AG09319 (cell line): ENCODE measurements at regions not wholly inside any gene's neighbourhood (a gene's known extent, or its start where the extent isn't known, plus 50 kb on each side); places are given as distances from the start of the nearest gene placed in this dataset.

ENCODE experiments used
- DNase-seq: peaks from one replicate; pipeline ENCODE4 v3.0.0-alpha.2; 2010; ENCODE audit warnings: low read depth; ENCODE audit errors: extremely low read depth
- TF ChIP-seq, protein P1 (sequence below): IDR thresholded peaks from 2 replicates; pipeline ENCODE4 v1.5.1; 2011; ENCODE audit warnings: low read depth, mild to moderate bottlenecking, inconsistent platforms, low read length, moderate library complexity

DNA sequence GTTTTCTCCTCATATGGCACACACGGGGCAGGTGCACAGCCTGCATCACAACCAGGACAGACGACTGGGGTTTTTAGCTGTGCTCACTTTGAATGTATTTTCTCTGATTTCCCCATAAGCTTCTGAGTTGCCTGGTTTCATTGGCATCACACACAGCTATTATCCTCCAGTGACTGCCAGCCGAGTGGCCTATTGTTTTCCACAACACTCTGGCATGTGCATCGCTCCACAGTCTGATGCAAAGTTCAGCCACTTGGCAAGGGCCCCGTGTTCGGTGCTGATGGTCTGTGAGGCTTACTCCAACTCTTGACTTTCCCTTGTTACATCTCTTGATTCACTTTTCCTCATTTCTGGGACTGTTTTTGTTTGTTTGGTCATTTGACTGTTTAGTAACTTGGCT, 593.1 kb downstream of the CBLN2 start:
- TF ChIP-seq, protein P1, sequence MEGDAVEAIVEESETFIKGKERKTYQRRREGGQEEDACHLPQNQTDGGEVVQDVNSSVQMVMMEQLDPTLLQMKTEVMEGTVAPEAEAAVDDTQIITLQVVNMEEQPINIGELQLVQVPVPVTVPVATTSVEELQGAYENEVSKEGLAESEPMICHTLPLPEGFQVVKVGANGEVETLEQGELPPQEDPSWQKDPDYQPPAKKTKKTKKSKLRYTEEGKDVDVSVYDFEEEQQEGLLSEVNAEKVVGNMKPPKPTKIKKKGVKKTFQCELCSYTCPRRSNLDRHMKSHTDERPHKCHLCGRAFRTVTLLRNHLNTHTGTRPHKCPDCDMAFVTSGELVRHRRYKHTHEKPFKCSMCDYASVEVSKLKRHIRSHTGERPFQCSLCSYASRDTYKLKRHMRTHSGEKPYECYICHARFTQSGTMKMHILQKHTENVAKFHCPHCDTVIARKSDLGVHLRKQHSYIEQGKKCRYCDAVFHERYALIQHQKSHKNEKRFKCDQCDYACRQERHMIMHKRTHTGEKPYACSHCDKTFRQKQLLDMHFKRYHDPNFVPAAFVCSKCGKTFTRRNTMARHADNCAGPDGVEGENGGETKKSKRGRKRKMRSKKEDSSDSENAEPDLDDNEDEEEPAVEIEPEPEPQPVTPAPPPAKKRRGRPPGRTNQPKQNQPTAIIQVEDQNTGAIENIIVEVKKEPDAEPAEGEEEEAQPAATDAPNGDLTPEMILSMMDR, result no peak
- DNase-seq, result no peak

DNA sequence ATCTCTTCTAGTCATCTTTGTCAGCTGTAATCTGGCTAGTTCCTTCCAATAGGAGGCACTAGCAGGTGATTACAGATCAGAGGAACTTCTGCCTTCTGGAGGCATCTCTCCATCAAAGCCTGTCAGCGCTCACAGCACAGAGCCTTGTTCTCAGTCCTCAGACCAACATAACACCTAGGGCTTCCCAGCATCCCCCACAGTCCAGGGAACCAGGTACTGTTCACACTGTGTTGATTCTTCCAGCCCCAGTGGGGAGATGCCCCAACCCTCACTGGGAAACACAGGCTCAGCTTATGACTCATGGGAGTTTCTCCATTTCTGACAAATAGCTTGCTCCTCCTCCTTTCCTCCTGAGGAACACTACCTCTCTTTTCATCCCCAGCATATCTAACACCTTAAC, 601.7 kb downstream of the CBLN2 start:
- no peak for DNase-seq
- TF ChIP-seq, protein P1, result no peak

DNA sequence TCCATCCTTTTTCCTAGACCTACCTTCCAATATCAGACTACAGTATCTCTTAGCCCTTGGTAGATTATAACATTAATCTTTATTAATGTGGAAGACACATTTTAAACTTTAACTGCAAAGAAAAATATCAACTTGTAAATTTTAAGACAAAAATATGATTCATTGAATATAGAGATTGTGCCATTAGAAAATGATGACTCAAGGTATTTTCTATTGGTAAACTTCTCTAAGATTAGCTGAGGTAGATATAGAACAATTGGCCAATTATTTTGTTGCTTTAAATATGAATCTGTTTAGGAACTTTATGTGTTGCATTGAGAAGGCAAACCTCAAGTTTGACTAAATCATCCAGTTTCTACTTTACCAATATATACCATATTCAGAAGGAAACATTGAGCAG, 604.7 kb downstream of the CBLN2 start:
- TF ChIP-seq, protein P1, result no peak
- DNase-seq, result no peak

DNA sequence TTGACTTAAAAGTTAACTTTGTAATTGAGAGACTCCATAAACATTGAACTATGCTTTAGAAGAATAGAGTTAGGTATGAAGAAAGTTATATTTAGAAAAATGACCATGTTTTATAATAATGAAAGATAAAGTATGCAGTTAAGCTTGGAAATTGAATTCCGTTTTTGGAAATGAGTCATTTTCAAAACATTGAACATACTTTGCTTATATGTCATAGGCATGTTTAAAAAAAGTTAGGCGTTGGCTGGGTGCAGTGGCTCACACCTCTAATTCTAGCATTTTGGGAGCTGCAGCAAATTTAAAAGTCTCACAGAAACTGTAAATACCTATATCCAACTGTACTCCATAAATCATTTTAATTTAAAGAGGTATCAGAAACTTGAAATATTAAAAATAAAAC, 607.4 kb downstream of the CBLN2 start:
- TF ChIP-seq, protein P1, result no peak
- DNase-seq, result no peak

DNA sequence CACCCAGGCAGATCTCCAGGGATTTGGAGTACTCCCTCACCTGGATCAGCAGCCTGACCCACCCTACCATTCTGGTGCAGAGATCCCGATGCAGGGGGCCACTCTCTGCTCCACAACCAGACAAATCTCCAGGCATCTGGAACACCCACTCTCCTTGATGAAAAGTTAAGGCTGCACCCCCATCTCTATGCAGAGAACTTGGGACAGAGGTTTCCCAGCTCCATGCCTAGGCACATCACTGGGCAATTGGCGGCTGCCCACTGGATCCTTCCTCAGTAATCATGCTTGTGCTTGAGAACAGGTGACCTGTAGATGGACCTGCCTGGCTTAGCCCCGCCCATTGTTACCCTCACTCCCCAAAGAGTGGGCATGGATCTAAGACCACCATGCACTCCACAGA, 624.9 kb downstream of the CBLN2 start:
- DNase-seq, result no peak
- TF ChIP-seq, protein P1, result no peak

DNA sequence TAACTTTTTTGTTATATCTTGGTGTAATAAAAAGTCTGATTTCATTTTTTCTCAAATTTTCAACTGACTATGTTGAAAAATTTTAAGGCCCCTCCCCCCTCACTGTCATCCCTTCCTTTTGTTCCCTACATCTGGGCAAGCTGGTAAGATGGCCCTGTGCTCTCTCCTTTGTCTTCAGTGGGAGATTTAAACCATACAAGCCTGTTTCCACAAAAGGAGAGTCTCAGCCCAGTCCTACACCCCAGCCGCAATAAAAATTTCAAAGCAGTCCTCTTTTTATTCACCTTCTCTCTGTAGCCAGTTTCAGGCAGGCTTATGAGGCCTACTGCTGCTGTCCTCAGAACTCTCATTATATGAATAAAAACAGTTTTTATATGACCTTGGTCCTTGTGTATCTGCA, 630.5 kb downstream of the CBLN2 start:
- TF ChIP-seq, protein P1, result no peak
- no peak for DNase-seq

DNA sequence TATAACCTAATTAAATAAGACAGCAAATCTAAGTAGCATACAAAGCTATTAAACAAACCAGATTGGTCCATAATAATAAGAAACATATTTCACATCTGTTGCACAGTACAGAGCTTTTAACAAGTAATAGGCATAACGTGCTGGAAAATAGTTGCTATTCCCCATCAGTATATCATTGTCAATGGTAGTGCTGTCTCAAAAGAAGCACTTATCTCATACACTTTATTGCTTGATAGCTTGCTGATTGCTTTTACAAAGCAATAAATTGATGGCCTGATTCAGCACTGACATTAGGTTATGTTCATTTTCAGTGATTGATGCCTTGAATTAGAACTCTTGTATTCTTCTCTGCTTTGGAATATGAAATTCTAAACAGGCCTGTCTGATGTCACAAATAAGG, 641.7 kb downstream of the CBLN2 start:
- no peak for DNase-seq
- TF ChIP-seq, protein P1, result no peak
